Heart right ventricle (tissue), 16 donors: ENCODE measurements at regions not wholly inside any gene's neighbourhood (a gene's known extent, or its start where the extent isn't known, plus 50 kb on each side); places are given as distances from the start of the nearest gene placed in this dataset.

Source experiments
- ATAC-seq, 8 donors: fragments of 200-7000 bp; cut with Tn5 transposase; one replicate each; pipeline ENCODE4 v1.9.1; 2020; ENCODE audit warnings: mild to moderate bottlenecking in 8 of 8, moderate library complexity in 8 of 8, moderate number of reproducible peaks in 1 of 8
- DNase-seq, 2 donors: peaks; one replicate each; pipeline ENCODE4 v3.0.0-alpha.2; 2020
- H3K27ac ChIP-seq, 10 donors: fragments of 200-600 bp; sonication (generic) in 2 of 10; one replicate each; pipeline versions ENCODE4 v1.5.0 to v1.8.0; 2020 to 2022; ENCODE audit warnings: mild to moderate bottlenecking in 3 of 10
- H3K27me3 ChIP-seq, 7 donors: fragments of 200-600 bp; one replicate each; pipeline ENCODE4 v1.8.0; 2021 to 2022; ENCODE audit warnings: mild to moderate bottlenecking in 2 of 7
- H3K36me3 ChIP-seq, 9 donors: fragments of 200-600 bp; sonication (generic) in 1 of 9; one replicate each; pipeline versions ENCODE4 v1.5.0 to v1.8.0; 2020 to 2022; ENCODE audit warnings: mild to moderate bottlenecking in 2 of 9
- H3K4me1 ChIP-seq, 9 donors: fragments of 200-600 bp; sonication (generic) in 1 of 9; one replicate each; pipeline versions ENCODE4 v1.5.0 to v1.8.0; 2020 to 2022; ENCODE audit warnings: mild to moderate bottlenecking in 4 of 9
- H3K4me3 ChIP-seq, 10 donors: fragments of 200-600 bp; sonication (generic) in 2 of 10; one replicate each; pipeline versions ENCODE4 v1.5.0 to v1.8.0; 2020 to 2022; ENCODE audit warnings: mild to moderate bottlenecking in 7 of 10, moderate library complexity in 2 of 10
- H3K9me3 ChIP-seq, 11 donors: fragments of 200-600 bp in 10 of 11; sonication (generic) in 2 of 11; one replicate each; pipeline versions ENCODE4 v1.5.0 to v1.8.0; 2013 to 2022; ENCODE audit warnings: mild to moderate bottlenecking in 2 of 11, control low read depth in 1 of 11, moderate library complexity in 1 of 11
- WGBS, 2 donors: extraction: QIAGEN DNeasy Blood & Tissue Kit; methylation state at CpG; one replicate each; pipeline ENCODE4 v1.1.7; 2013; ENCODE audit warnings: inconsistent platforms in 1 of 2; 5-methylcytosine and 5-hydroxymethylcytosine counted together
- intact Hi-C, 10 donors: fragments of 100-400 bp; cut with DNase I; formaldehyde crosslinking; loops; one replicate each; pipeline versions ENCODE4 v1.11.1 to v1.14.2; 2022
- TF ChIP-seq, protein P1 (sequence below), 9 donors: fragments of 200-600 bp; sonication (generic) in 2 of 9; IDR thresholded peaks; one replicate each; pipeline versions ENCODE4 v1.5.0 to v1.8.0; 2021 to 2022; ENCODE audit warnings: antibody characterized with exemption in 9 of 9, mild to moderate bottlenecking in 5 of 9, moderate library complexity in 1 of 9
- donor health status: Arrhythmogenic right ventricular cardiomyopathy.
- donor health status: ischemic (EF 13 %, LVEDD 7.1; RV severe dilation, severe dysfunction).
- donor health status: healthy with polysubstance abuse.
- donor health status: DM: no; HTN: yes; CAD: no.
- donor health status: DM: no; HTN: no; CAD: no.
- donor health status: ischemic (EF 25% LVEDD 6.9; RV normal size, moderate dysfunction).
- donor health status: ischemic (EF 25% LVEDD 5.7; RV mildly dilated, moderate dysfunction).
- donor health status: healthy.
- donor health status: DM: yes; HTN: yes; CAD: no.
- donor health status: Ischemic cardiomyopathy.
- donor health status: ischemic (EF 35%, LVEDD 5.7; RV mildly dilated, moderate dysfunction).
- donor health status: nonischemic (EF 11% LVEDD 7.7; RV severe dilation, severe dysfunction).
- donor health status: DM: yes; HTN: yes; CAD: no.
- donor health status: PGD.
- donor health status: ischemic (EF 29% LVEDD 5.4; RV normal size, mild dysfunction).
- donor health status: nonischemic (EF 23%, LVEDD 6.1; RV moderate dilation, normal function).

DNA sequence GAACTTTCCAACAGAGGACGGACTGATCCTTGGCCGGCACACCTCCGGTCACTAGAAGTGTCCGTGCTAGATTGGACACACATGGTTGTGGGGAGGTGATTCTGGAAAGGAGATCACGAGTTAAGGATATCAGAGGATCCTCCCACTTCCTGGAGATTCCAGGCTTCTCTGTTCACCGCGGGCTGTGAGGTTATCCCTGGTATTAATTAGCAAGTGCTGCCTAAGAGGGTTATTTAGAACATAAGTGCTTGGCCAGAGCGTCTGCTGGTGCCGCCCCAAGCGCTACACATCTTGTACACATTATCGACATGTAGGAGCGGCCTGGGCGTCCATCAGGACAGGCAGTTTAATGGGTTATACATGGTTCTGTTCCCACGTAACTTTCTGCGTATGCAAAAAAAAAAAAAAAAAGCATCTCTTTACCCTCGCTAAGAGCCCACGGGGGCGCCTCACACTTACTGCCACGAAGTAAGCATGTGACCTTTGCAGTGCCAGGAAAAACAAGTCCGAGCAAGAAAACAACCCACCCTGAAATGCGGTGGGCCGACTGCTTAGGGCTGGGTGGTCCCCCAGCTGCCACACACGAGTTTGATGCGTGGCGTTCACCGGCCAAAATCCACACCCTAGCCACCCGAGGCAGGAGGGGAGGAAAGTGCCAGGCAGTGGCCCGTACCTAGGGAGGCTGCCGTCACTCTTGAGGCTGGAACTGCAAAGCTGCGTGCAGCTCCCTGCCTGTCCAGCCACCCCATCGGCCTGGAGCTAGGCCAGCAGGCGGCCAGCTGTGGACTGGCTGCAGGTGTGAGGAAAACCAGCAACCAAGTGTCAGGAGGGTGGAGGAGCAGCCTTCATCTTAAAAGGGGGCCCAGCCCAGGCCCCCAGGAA lies 78.0 kb downstream of the CPN2 start:
- Histone ChIP-seq H3K9me3 (no peaks in the 10 kb centered on the region), H3K27ac (peak overlapping the region in 6 of 10 donors; percentile 17 to 93 (median 87)), H3K4me3 (no peak overlapping the region), H3K4me1 (peaks cover 38 to 78% (median 67%) of the 10 kb centered on the region in 9 donors), H3K27me3 (peaks cover 0 to under 1% (median 0%) of the 10 kb centered on the region in 7 donors), H3K36me3 (no peaks in the 10 kb centered on the region)
- TF ChIP-seq, protein P1, sequence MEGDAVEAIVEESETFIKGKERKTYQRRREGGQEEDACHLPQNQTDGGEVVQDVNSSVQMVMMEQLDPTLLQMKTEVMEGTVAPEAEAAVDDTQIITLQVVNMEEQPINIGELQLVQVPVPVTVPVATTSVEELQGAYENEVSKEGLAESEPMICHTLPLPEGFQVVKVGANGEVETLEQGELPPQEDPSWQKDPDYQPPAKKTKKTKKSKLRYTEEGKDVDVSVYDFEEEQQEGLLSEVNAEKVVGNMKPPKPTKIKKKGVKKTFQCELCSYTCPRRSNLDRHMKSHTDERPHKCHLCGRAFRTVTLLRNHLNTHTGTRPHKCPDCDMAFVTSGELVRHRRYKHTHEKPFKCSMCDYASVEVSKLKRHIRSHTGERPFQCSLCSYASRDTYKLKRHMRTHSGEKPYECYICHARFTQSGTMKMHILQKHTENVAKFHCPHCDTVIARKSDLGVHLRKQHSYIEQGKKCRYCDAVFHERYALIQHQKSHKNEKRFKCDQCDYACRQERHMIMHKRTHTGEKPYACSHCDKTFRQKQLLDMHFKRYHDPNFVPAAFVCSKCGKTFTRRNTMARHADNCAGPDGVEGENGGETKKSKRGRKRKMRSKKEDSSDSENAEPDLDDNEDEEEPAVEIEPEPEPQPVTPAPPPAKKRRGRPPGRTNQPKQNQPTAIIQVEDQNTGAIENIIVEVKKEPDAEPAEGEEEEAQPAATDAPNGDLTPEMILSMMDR (IDR thresholded peaks at IDR 0.05): no peak
- ATAC-seq: no peak
- 66 to 70% methylated on average over 32 of the region's 32 CpGs for WGBS, 2 donors
- intact Hi-C loops: loop anchor here in 9 of 10 donors (5.0 to 10.0 kb wide), 8 partner anchors 34 to 486 kb away; partner anchors contain the start of gene HES1 (in 1 of the 9)
- DNase-seq: no peak

DNA sequence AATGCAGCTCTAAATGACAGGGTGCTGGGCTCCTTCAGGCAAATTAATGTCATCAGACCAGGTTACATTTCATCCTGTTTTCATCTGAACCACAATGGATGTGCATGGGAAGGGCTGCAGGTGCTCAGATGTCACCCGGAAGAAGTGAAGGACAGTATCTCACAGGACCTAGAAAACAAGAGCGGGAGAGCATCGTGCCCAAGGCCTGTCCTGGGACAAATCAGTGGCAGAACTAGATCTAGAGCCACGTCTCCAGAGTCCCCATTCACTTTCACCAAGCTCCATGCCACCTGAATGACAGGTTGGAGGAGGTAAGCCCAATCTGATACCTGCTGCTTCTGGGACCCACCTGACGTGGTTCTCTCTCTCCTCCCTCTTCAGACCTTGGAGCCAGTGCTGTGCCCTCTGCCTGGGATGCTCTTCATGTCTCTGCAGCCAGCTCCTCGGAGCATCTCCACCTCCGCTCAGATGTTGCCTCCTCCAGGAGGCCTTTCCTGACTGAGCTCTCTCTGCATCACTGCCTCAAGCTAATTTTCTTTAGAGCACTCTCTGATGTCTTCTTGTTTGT lies 77.3 kb downstream of the CPN2 start:
- intact Hi-C loops: loop anchor here in 9 of 10 donors (5.0 to 10.0 kb wide), 8 partner anchors 33 to 487 kb away; partner anchors contain the start of gene HES1 (in 1 of the 9)
- Histone ChIP-seq H3K9me3 (no peaks in the 10 kb centered on the region), H3K4me1 (peaks cover 40 to 81% (median 67%) of the 10 kb centered on the region in 9 donors), H3K4me3 (no peak overlapping the region), H3K27ac (no peak overlapping the region), H3K36me3 (no peaks in the 10 kb centered on the region), H3K27me3 (peaks cover 0 to 3% (median 0%) of the 10 kb centered on the region in 7 donors)
- DNase-seq (no peak), ATAC-seq (no peak)
- TF ChIP-seq, protein P1 (IDR thresholded peaks at IDR 0.05): no peak
- 93 to 96% methylated on average over 7 of the region's 7 CpGs for WGBS, 2 donors

DNA sequence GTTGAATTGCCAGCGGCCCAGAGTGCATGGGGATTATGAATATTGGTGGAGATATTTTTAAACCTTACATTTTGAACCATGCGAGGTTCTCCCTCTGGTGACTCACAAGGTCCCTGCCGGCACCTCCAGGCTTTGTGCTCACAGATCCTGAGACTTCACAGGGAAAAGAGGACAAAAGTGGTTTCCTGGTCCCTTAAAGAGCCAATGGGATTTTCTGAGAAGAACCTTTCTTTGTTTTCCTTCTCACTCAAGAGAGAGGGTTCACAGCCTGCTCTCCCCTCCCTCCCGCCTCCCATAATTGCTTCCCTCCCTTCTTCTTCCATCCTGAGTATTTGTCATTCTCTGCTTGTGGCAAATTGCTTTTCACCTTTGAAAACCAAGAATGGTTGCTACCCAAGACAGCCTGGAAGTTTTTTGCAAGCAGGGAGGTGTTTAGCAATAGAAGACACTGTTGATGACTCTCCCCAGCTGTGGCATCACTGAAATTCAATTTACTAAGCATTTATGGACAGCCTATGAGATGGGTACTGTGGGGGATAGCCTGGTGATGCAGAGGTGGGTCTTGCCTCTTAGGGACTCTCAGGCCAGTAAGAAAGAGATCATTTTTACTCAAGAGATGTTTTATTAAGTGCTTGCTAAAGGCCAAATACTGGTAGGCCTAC lies 76.6 kb downstream of the CPN2 start:
- intact Hi-C loops: loop anchor here (5.0 to 10.0 kb wide), 8 partner anchors 33 to 487 kb away; partner anchors contain the start of gene HES1 (in 1 of the 10)
- peak overlapping the region in 1 of 10 donors; percentile 6 for H3K27ac ChIP-seq
- H3K4me1 ChIP-seq: peaks cover 37 to 81% (median 61%) of the 10 kb centered on the region in 9 donors

More for the DNA sequence above, 76.6 kb downstream of the CPN2 start:
- Histone ChIP-seq H3K36me3 (no peaks in the 10 kb centered on the region), H3K4me3 (no peak overlapping the region), H3K27me3 (peaks cover 0 to 3% (median 0%) of the 10 kb centered on the region in 7 donors), H3K9me3 (no peaks in the 10 kb centered on the region)
- no peak for DNase-seq
- TF ChIP-seq, protein P1 (IDR thresholded peaks at IDR 0.05): peak in 3 of 9 donors; percentile 5 to 21 (median 7)
- WGBS, 2 donors: 80 to 83% methylated on average over 4 of the region's 4 CpGs
- ATAC-seq: no peak
